Activated T-cell treated with anti-CD3 and anti-CD28 coated beads, Interleukin-2, amount 50 U/mL, for 72 hours (primary cell): ENCODE measurements at regions not wholly inside any gene's neighbourhood (a gene's known extent, or its start where the extent isn't known, plus 50 kb on each side); places are given as distances from the start of the nearest gene placed in this dataset.
"Not testable (repeated sequence)": the region's sequence is repeated elsewhere in the genome, so short reads cannot be mapped to it uniquely, and the experiment has no call there.

Experiments
- ATAC-seq, 2 donors: fragments of 150-1000 bp; cut with Tn5 transposase; replicated peaks in 1 of 2; 2 replicates each; pipeline ENCODE4 v1.10.0; 2021; ENCODE audit warnings: moderate library complexity in 2 of 2, mild to moderate bottlenecking in 1 of 2
- DNase-seq, 2 donors: peaks; one replicate each; pipeline ENCODE4 v3.0.0; 2021 to 2022; ENCODE audit warnings: mixed read lengths in 1 of 2
- H3K27ac Mint-ChIP-seq: one replicate; pipeline ENCODE4 v1.8.0; 2022; ENCODE audit warnings: mild to moderate bottlenecking, moderate library complexity, mixed read lengths
- H3K27me3 Mint-ChIP-seq: one replicate; pipeline ENCODE4 v1.8.0; 2022; ENCODE audit warnings: low read depth, mixed read lengths
- H3K36me3 Mint-ChIP-seq, 2 donors: one replicate each; pipeline ENCODE4 v1.8.0; 2022; ENCODE audit warnings: mixed read lengths in 2 of 2, mild to moderate bottlenecking in 1 of 2; ENCODE audit not compliant: insufficient read depth in 2 of 2
- H3K4me1 Mint-ChIP-seq: one replicate; pipeline ENCODE4 v1.8.0; 2022; ENCODE audit warnings: low read depth, mixed read lengths
- H3K4me3 Mint-ChIP-seq, 2 donors: one replicate each; pipeline ENCODE4 v1.8.0; 2022; ENCODE audit warnings: mild to moderate bottlenecking in 2 of 2, mixed read lengths in 2 of 2, moderate library complexity in 2 of 2
- H3K9me3 Mint-ChIP-seq, 2 donors: one replicate each; pipeline ENCODE4 v1.8.0; 2022; ENCODE audit warnings: mixed read lengths in 2 of 2

GRCh38 chr4:151529187-151529586, 120.2 kb downstream of the FHIP1A start:
- Mint-ChIP-seq H3K36me3 (no peaks in the 10 kb centered on the region), H3K27ac (no peak overlapping the region), H3K4me3 (no peak overlapping the region), H3K4me1 (peaks cover 8% of the 10 kb centered on the region), H3K9me3 (no peaks in the 10 kb centered on the region), H3K27me3 (peaks cover 5% of the 10 kb centered on the region)
- DNase-seq (no peak), ATAC-seq (no peak)

- H3K9me3 Mint-ChIP-seq: no peaks in the 10 kb centered on the region
- no peaks in the 10 kb centered on the region for H3K4me1 Mint-ChIP-seq
- no peak overlapping the region for H3K27ac Mint-ChIP-seq
- H3K27me3 Mint-ChIP-seq: no peaks in the 10 kb centered on the region
- DNase-seq (no peak), ATAC-seq (peak in 1 of 2 donors; percentile 33)
- H3K36me3 Mint-ChIP-seq: no peaks in the 10 kb centered on the region
- H3K4me3 Mint-ChIP-seq: no peak overlapping the region
Measured at GRCh38 chr4:151530230-151530629, 121.3 kb downstream of the FHIP1A start.

GRCh38 chr4:151530783-151531182, 121.8 kb downstream of the FHIP1A start:
- Mint-ChIP-seq H3K27me3 (no peaks in the 10 kb centered on the region), H3K4me1 (no peaks in the 10 kb centered on the region), H3K36me3 (no peaks in the 10 kb centered on the region), H3K9me3 (no peaks in the 10 kb centered on the region), H3K27ac (no peak overlapping the region), H3K4me3 (no peak overlapping the region)
- no peak for ATAC-seq
- no peak for DNase-seq

GRCh38 chr4:151532001-151532708, 123.2 kb downstream of the FHIP1A start:
- H3K27me3 Mint-ChIP-seq: no peaks in the 10 kb centered on the region
- ATAC-seq (no peak), DNase-seq (no peak)
- no peaks in the 10 kb centered on the region for H3K4me1 Mint-ChIP-seq
- no peaks in the 10 kb centered on the region for H3K36me3 Mint-ChIP-seq
- H3K27ac Mint-ChIP-seq: no peak overlapping the region
- H3K9me3 Mint-ChIP-seq: no peaks in the 10 kb centered on the region
- H3K4me3 Mint-ChIP-seq: no peak overlapping the region

- DNase-seq (no peak), ATAC-seq (no peak)
- no peaks in the 10 kb centered on the region for H3K36me3 Mint-ChIP-seq
- H3K27ac Mint-ChIP-seq: no peak overlapping the region
- no peaks in the 10 kb centered on the region for H3K27me3 Mint-ChIP-seq
- no peaks in the 10 kb centered on the region for H3K9me3 Mint-ChIP-seq
- H3K4me3 Mint-ChIP-seq: no peak overlapping the region
- no peaks in the 10 kb centered on the region for H3K4me1 Mint-ChIP-seq
Measured at GRCh38 chr4:151534195-151534594, 125.2 kb downstream of the FHIP1A start.

GRCh38 chr4:151535366-151535765, 126.4 kb downstream of the FHIP1A start:
- Mint-ChIP-seq H3K9me3 (no peaks in the 10 kb centered on the region), H3K36me3 (no peaks in the 10 kb centered on the region), H3K4me3 (no peak overlapping the region), H3K4me1 (no peaks in the 10 kb centered on the region), H3K27me3 (peaks cover 6% of the 10 kb centered on the region), H3K27ac (no peak overlapping the region)
- ATAC-seq: no peak
- DNase-seq: no peak

GRCh38 chr4:151537687-151538086, 128.7 kb downstream of the FHIP1A start:
- H3K36me3 Mint-ChIP-seq: no peaks in the 10 kb centered on the region
- DNase-seq (no peak), ATAC-seq (no peak)
- peaks cover 6% of the 10 kb centered on the region for H3K27me3 Mint-ChIP-seq
- no peaks in the 10 kb centered on the region for H3K9me3 Mint-ChIP-seq
- H3K4me3 Mint-ChIP-seq: no peak overlapping the region
- no peak overlapping the region for H3K27ac Mint-ChIP-seq
- no peaks in the 10 kb centered on the region for H3K4me1 Mint-ChIP-seq

GRCh38 chr4:151538963-151539362, 130.0 kb downstream of the FHIP1A start:
- no peaks in the 10 kb centered on the region for H3K9me3 Mint-ChIP-seq
- no peak for DNase-seq
- no peak overlapping the region for H3K27ac Mint-ChIP-seq
- no peak overlapping the region for H3K4me3 Mint-ChIP-seq
- no peaks in the 10 kb centered on the region for H3K4me1 Mint-ChIP-seq
- ATAC-seq: no peak
- H3K36me3 Mint-ChIP-seq: no peaks in the 10 kb centered on the region
- peaks cover 6% of the 10 kb centered on the region for H3K27me3 Mint-ChIP-seq

GRCh38 chr4:151540728-151541388, 131.9 kb downstream of the FHIP1A start:
- Mint-ChIP-seq H3K27me3 (peaks cover 6% of the 10 kb centered on the region), H3K27ac (no peak overlapping the region), H3K4me1 (no peaks in the 10 kb centered on the region), H3K4me3 (no peak overlapping the region), H3K9me3 (no peaks in the 10 kb centered on the region), H3K36me3 (no peaks in the 10 kb centered on the region)
- DNase-seq (no peak), ATAC-seq (no peak)

- Mint-ChIP-seq H3K36me3 (no peaks in the 10 kb centered on the region), H3K9me3 (no peaks in the 10 kb centered on the region)
- DNase-seq: no peak
Measured at GRCh38 chr4:151541389-151542071, 132.6 kb downstream of the FHIP1A start.

GRCh38 chr4:151548708-151549107, 139.7 kb downstream of the FHIP1A start:
- DNase-seq: no peak
- H3K4me3 Mint-ChIP-seq: no peak overlapping the region
- H3K36me3 Mint-ChIP-seq: peaks cover 3 to 7% of the 10 kb centered on the region in 2 donors
- peaks cover 2 to 5% of the 10 kb centered on the region in 2 donors for H3K9me3 Mint-ChIP-seq
- no peaks in the 10 kb centered on the region for H3K27me3 Mint-ChIP-seq
- H3K27ac Mint-ChIP-seq: no peak overlapping the region
- no peak for ATAC-seq
- no peaks in the 10 kb centered on the region for H3K4me1 Mint-ChIP-seq

More at GRCh38 chr4:151541389-151542071, 132.6 kb downstream of the FHIP1A start:
- no peak for ATAC-seq
- Mint-ChIP-seq H3K4me3 (no peak overlapping the region), H3K27me3 (peaks cover 6% of the 10 kb centered on the region), H3K27ac (no peak overlapping the region), H3K4me1 (no peaks in the 10 kb centered on the region)

- not testable (repeated sequence) for DNase-seq, H3K27ac Mint-ChIP-seq, ATAC-seq, H3K36me3 Mint-ChIP-seq, H3K27me3 Mint-ChIP-seq, H3K4me1 Mint-ChIP-seq, H3K4me3 Mint-ChIP-seq, H3K9me3 Mint-ChIP-seq
Measured at GRCh38 chr4:151549378-151549777, 140.4 kb downstream of the FHIP1A start.

GRCh38 chr4:151553874-151554273, 144.9 kb downstream of the FHIP1A start:
- no peak overlapping the region for H3K4me3 Mint-ChIP-seq
- H3K4me1 Mint-ChIP-seq: no peaks in the 10 kb centered on the region
- no peak overlapping the region for H3K27ac Mint-ChIP-seq
- DNase-seq (no peak), ATAC-seq (no peak)
- peaks cover 2 to 3% of the 10 kb centered on the region in 2 donors for H3K9me3 Mint-ChIP-seq
- H3K27me3 Mint-ChIP-seq: peaks cover 26% of the 10 kb centered on the region
- peaks cover 2 to 3% of the 10 kb centered on the region in 2 donors for H3K36me3 Mint-ChIP-seq
